HG03378 (cell line): ENCODE measurements at regions not wholly inside any gene's neighbourhood (a gene's known extent, or its start where the extent isn't known, plus 50 kb on each side); places are given as distances from the start of the nearest gene placed in this dataset.
"Not testable (repeated sequence)": the region's sequence is repeated elsewhere in the genome, so short reads cannot be mapped to it uniquely, and the experiment has no call there.

Source experiments
- ATAC-seq: cut with Tn5 transposase; IDR thresholded peaks from one replicate; pipeline ENCODE4 v1.9.1; 2021; ENCODE audit warnings: mild to moderate bottlenecking, moderate library complexity; ENCODE audit not compliant: unreplicated experiment

DNA sequence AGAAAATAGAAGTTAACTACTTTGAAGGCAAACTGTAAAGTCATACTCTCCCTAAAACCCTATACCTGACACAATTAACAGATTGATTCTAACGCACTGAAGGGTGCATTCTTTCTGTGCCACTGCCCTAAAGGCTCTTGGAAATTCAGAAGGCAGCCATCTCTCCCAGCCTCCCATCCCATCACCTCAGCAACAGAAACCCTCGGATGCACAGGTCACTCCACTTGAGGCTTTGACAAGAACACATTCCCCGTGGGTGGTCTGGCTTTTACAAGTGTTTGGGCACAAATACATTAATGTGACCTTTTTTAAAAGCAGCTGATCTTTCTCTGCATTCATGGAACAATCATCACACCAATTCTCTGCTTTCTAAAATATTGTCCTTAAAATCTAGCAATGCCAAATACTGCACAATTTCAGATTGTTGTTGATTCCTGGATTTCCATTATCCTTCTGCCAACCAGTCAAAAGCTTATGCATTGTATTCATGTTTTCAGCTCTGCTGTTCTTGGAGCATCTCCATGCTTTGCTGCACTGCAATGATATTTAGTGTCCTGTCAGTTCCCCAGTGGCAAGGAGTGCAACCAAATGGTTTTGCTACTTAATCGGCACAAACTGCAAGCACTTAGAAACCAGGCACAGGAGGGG is 175.6 kb downstream of the TMEM161B start:
- ATAC-seq: no peak

DNA sequence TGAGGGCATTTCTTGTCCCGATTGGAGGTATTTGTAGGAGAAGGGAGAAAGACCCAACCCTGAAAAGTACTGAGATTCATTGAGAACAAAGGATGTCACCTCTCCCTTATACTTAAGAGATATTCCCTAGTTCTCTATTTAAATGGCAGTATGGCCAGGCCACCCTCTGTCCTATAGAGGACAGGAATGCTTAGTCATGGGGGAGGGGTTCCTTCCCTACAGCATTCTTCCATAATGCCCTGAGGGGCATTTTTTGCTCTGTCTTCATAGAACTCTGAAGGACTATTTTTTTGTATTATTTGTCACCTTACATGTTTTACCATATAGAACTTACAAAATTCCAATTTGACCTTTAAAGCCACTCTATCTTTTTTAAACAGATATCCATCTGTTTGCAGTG is 176.3 kb downstream of the TMEM161B start:
- ATAC-seq: no peak

DNA sequence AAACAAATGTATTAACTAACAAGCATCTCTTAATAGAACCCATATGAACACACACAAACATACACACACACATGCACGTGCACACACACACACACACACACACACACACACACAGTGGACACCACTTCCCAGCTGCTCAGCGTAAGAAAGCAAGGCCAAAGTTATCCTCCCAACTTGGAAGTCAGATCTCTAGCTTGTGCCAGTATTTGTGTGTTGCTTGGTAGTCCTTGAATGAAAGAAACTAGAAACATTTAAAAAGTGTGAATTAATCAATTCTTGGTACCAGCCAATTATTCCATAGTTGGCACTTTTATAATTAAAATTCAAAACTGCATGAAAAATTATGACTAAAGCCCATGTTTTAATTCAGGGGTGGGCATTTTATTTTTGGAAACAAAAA is 178.1 kb downstream of the TMEM161B start:
- ATAC-seq: no peak

DNA sequence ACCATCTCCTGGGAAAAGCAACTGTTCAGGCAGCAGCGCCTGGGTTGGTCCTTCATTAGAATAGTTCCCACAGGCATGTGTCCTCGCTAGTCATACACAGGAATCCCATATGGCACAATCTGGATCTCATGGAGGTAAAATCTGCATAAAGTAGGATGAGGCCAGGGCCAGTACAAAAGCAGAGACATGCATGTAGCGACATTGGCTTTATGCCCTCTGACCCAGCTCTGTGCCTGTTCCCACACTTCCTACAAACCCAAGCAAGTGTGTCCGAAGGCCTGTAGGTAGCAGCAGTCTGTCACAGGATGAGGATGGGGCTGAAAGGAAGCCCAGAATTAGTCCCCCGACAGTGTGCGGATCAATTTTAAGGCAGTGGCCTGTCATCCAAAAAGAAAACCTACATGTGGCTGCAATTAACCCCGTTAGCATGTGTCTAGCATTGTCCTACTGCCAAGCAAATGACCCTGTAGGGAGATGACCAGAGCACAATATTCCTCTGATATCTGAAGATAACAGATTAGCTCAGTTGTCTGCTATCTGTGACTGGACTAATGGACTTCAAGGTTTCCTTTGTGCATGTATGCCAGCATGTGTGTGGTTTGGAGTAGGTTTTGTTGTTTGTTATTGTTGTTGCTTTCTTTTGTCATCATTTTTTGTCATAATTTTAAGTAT is 178.8 kb downstream of the TMEM161B start:
- ATAC-seq: no peak

DNA sequence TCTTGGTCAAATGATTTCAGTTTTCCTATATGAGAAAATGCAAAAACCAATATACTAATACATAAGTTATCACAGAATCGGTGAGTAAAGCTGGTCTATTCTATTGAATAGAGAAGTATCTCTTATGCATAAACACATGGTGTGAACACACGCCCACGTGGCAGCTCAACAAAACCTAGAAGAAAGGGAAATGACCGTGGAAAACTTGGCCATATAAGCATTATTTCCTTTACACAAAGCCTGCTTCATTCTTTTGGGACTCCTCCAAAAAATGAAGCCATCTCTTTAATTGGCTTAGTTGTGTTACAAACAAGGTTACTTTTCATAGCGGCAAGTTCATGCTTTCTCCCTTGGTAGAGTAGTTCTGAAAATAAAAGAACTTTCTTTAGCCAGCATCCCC is 183.2 kb downstream of the TMEM161B start:
- ATAC-seq: no peak

DNA sequence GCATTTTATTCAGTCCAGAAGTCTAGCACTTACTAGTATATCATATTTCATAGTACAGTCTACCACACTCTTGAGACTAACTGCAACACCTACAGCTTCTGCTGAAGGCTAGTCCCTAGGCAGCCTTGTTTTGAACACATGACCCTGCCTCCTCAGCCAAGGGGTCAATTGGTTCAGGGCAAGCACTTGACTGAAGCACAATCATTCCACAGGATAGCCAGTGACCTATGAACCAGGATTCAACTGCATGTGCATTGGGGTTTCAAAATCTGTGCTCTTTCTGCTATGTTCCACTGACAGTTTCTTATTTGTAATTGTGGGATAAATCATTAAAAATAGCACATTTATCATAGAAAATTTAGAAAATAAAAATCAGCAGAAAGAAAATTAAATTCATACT is 186.8 kb downstream of the TMEM161B start:
- ATAC-seq: no peak

DNA sequence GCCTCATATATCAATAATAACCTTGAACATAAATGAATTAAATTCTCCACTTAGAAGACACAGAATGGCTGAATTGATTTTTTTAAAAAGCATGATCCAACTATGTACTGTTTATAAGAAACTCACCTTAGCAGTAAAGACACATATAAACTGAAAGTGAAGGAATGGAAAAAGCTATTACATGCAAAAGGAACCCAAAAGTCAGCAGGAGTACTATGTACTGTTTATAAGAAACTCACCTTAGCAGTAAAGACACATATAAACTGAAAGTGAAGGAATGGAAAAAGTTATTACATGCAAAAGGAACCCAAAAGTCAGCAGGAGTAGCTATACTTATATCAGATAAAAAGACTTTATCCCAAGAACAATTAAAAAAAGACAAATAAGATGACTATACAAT is 204.8 kb downstream of the TMEM161B start:
- ATAC-seq: no peak

DNA sequence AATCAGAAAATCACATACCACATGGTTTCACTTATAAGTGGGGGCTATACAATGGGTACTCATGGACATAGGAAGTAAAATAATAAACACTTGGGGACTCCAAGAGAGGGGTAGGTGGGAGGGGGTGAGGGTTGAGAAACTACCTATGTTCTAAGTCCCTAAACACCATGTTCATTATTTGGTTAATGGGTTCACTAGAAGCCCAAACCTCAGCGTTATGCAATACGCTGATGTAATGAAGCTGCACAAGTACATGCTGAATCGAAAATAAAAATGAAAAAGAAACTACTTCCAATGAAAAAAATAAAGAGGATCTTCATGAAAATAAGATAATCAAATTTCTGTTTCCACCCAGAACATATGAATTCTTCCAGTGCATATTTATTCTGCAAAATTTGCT is 208.5 kb downstream of the TMEM161B start:
- ATAC-seq: no peak

DNA sequence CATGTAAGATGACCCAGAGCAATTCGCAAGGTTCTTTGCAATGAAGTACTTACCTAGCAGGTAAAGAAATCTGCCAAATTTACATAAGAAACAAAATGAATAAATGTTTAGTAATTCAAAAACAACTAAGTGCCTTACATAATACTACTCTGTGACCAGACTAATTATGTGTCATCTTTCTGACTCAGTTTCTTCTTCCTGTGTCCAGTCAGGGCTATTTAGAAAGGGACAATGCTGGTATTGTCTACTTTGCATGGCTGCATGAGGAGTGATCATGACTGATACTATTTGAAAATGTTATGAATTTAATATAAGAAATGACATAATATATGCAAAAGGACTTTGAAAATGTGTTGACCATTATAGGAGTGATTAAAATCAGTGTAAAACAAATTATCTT is 210.0 kb downstream of the TMEM161B start:
- ATAC-seq: no peak

DNA sequence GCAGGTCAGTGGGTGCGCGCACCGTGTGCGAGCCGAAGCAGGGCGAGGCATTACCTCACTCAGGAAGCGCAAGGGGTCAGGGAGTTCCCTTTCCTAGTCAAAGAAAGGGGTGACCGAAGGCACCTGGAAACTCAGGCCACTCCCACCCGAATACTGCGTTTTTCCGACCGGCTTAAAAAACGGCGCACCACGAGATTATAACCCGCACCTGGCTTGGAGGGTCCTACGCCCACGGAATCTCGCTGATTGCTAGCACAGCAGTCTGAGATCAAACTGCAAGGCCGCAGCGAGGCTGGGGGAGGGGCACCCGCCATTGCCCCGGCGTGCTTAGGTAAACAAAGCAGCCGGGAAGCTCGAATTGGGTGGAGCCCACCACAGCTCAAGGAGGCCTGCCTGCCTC is 216.2 kb downstream of the TMEM161B start:
- not testable (repeated sequence) for ATAC-seq

DNA sequence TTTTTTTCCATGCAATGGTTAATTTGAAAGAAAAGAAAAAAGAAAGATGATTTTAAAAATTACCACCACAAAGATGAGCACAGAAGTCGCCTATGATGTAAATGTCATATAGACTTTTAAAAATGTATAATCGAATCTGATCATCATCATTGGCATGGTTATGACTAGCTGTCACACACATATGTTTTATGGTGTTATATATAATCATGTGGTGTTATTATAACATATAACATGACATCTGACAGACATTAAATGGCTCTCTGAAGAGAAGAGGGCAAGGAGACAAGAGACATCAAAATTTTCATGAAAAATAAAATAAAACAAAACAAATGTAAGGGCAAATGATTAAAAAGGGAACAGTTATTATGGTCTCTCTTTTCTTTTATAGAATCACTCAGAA is 217.5 kb downstream of the TMEM161B start:
- no peak for ATAC-seq

DNA sequence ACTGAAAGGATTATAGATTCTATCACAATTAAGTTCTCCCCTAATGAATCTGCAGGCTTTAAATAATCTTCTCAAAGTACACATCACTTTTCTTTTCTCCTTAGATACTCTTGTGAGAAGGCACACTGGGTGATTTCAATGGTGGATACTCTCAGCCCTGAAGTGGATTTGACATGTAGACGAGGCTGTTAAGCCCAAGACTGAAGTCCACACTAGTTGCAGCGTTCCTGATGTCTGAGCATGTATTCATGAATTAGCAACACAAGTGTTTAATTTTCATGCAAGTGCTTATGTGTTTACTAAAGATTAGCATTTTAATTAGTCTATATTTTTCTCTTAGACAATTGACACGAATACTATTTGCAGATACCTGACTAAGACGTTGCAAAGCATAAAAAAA is 218.9 kb downstream of the TMEM161B start:
- ATAC-seq: no peak

DNA sequence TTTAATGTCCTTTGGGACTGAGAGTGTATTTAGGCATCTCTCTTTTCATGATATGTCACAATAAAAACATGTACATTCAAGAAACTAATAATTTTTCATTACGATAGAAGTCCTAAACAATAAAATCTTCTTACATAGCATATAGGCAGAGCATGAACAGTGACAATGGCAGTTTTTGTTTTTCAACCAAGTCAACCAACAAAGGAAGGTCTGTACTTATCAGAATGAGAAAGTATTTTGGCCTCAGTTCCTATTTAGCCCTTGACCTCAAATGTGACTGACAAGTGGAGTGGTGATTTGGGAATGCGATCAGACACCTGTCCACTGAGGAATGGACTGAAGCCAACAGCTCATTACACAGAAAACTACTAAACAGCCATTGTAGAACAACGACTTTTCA is 219.5 kb downstream of the TMEM161B start:
- no peak for ATAC-seq

DNA sequence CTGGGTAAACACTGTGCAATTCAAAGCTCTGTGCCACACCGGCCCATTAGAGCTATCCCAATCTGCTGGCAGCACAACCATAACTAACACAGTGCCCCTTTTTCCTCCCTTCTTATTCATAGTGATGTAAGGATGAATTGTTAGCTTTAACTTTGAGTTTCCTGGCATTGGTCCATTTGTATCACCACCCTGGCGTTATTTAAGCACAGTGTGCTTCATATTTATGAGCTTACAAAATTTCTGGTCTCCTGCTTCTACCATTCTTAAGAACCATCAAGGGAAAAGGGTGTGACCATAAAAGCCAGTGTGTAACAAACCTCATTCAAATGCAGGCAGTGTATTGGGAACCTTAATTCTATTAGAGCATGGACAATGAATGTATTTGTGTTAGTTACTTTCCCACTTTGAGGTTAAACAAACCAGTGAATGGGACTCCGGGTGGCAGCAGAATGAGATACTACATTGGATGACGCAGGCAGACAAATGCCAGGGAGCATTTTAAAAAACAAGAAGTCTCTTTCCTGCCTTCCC is 222.6 kb downstream of the TMEM161B start:
- no peak for ATAC-seq

DNA sequence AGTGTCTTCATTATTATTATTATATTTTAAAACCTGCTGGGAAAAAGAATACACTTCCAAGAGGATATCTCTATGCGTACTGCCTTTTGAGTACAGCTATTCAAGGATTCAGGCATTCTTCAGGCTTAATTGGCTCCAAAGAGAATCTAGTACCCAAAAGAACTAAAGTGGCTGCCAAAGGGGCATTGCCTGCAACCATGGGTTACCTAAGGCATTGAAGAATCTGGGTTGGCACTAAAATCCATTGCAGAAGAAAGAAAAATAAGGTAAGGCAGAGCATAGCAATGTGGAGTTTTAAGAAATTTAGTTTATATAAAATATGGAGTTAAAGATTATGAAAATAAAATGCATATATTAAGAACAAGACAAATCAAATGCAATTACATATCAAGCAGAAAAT is 223.5 kb downstream of the TMEM161B start:
- no peak for ATAC-seq

DNA sequence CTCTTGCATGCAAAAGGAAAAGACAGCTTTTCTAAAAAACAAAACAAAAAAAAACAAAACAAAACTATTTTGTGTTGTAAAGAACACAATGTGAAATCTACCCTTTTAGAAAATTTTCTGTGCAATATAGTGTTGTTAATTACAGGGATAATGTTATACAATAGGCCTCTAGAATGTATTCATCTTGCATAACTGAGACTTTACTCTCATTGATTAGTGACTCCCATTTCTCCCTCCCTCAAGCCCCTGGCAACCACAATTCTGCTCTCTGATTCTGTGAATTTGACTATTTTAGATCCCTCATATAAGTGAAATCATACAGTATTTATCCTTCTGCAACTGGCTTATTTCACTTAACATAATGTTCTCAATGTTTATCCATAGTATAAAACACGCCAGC is 234.1 kb downstream of the TMEM161B start:
- no peak for ATAC-seq

DNA sequence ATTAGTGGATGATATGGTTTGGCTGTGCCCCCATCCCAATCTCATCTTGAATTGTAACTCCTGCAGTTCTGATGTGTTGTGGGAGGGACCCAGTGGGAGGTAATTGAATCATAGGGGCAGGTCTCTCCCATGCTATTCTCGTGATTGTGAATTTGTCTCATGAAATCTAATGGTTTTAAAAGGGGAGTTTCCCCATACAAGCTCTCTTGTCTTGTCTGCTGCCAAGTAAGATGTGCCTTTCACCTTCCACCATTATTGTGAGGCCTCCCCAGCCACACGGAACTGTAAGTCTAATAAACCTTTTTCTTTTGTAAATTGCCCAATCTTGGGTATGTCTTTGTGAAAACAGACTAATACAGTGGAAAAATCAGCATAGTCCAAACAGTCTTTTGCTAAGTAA is 235.5 kb downstream of the TMEM161B start:
- no peak for ATAC-seq

DNA sequence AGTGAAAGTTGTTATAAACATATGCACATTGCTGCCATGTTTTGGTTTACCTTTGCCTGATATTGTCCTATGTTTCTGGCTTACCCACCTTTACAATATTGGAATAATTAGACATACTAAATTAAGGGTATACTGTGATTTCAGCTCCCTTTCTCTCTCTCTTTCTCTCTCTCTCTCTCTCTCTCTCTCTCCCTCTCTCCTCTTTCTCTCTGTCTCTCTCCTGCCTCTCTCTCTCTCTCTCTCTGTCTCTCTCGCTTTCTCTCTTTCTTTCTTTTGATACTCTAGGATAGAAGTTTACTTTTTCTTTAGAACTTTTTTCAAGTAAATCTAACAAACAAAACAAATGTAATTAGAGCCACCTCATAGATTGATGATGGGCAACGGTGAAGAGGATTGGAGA is 239.6 kb downstream of the TMEM161B start:
- ATAC-seq: no peak

DNA sequence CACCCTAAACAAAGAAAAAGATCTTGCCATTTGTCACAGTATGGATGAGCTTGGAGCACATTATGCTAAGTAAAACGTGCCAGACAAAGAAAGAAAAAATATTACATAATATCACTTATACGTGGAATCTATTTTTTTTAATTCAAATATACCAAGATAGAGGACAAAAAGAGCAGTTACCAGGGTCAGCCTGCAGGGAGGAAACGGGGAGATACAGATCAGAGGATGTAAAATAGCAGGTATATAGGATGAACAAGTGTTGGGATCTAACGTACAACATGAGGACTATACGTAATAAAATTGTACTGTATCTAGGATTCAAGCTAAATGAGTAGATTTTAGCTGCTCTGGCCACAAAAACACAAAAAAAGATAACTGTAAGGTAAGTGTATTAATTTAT is 247.5 kb downstream of the TMEM161B start:
- ATAC-seq: no peak

DNA sequence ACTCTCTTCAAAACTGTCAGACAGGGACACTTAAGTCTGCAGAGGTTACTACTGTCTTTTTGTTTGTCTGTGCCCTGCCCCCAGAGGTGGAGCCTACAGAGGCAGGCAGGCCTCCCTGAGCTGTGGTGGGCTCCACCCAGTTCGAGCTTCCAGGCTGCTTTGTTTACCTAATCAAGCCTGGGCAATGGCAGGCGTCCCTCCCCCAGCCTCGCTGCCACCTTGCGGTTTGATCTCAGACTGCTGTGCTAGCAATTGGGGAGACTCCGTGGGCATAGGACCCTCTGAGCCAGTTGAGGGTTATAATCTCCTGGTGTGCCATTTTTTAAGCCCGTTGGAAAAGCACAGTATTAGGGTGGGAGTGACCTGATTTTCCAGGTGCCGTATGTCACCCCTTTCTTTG is 253.7 kb downstream of the TMEM161B start:
- ATAC-seq: not testable (repeated sequence)

DNA sequence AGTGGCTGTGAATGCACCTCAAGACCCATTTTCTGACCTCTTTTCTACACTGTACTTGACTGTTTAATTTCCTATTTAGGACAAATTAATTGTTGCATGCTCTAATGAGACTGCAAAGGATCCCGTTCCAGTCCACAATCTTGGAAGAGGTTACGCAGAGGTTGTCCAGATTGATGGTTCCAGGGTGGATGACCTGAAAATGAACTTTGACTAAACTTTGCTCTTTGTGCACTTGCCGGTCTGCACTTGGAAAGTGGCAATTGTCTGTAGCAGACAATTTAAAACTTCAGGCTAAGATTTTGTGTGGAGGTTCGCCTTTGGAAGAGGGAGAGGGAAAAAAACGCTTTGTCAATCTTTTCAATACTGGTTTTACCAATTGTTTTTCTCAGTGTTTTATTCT is 267.8 kb downstream of the TMEM161B start:
- no peak for ATAC-seq

DNA sequence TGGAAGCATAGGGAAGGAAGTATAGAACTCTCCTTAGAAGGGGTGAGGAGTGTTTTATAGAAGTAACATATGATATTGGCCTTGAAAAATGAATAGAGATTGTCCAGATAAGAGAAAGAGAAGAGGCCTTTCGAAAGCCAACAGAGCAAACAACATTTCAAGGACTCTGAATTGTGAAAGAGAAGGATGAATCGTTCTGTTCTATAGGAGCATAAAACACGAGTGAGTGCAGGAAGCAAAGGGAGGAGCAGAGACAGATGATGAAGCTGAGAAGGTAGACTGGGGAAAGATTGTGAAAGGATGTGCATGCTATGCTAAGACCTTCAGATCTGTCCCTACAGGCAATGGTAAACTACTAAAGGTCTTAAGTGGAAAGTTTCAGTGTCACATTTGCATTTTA is 271.0 kb downstream of the TMEM161B start:
- ATAC-seq: no peak

DNA sequence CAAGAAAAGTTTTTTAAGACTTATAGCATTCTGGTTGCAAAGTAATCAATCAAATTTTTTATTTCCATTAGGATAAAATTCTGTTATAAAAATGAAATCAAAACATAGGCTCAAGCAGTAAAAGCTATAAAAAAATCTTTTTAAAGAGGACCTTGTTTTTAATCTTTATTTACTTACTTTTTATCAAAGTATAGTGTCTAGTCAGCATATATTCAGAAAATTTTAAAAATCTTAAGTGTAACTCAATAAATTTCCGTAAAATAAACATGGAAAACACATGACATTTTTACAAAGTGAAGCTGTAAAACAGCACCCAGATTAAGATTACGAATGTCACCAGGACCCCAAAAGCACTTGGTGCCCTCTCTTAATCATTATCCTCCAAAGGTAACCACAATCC is 302.4 kb downstream of the TMEM161B start:
- ATAC-seq: no peak
